PFSK-1 (cell line): ENCODE measurements at regions not wholly inside any gene's neighbourhood (a gene's known extent, or its start where the extent isn't known, plus 50 kb on each side); places are given as distances from the start of the nearest gene placed in this dataset.

Experiments used
- FOXP2 ChIP-seq: optimal IDR thresholded peaks from 2 replicates; pipeline ENCODE3; 2011; ENCODE audit warnings: borderline replicate concordance, control low read depth, inconsistent platforms; ENCODE audit not compliant: insufficient read depth; ENCODE audit errors: extremely low read length, extremely low read depth
- POLR2AphosphoS5 ChIP-seq: IDR thresholded peaks from 2 replicates; pipeline ENCODE4 v1.6.1; 2012; ENCODE audit warnings: low read depth, mild to moderate bottlenecking, control low read depth, low read length, moderate library complexity
- SIN3A ChIP-seq: IDR thresholded peaks from 2 replicates; pipeline ENCODE4 v1.6.1; 2012; ENCODE audit warnings: mild to moderate bottlenecking, low read length, moderate library complexity, borderline replicate concordance; ENCODE audit not compliant: insufficient read depth
- TAF1 ChIP-seq: IDR thresholded peaks from 2 replicates; pipeline ENCODE4 v1.6.1; 2012; ENCODE audit warnings: low read length, control low read depth, borderline replicate concordance; ENCODE audit not compliant: insufficient read depth
- TF ChIP-seq, protein P1 (sequence below), 2 experiments: IDR thresholded peaks; 2 replicates each; pipeline versions ENCODE4 v1.6.1 to v1.8.0; 2011 to 2012; ENCODE audit warnings: low read depth in 2 of 2, low read length in 2 of 2, control low read depth in 1 of 2, inconsistent platforms in 1 of 2, mild to moderate bottlenecking in 1 of 2, moderate library complexity in 1 of 2; ENCODE audit not compliant: insufficient read depth in 1 of 2

DNA sequence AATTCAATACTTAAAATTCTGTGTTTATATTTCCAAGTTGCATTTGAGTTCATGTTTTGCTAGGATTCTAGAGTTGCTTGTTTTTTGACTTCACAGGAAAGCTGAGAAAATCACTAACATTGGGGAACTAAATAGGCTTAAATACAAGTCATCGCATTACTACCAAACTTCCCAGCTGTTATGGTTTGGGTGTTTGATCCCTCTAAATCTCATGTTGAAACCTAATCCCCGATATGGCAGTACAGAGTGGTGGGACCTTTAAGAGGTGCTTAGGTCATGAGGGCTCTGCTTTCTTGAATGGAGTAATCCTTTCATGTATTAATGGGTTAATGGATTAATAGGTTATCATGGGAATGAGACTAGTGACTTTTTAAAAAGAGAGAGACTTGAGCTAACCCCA is 77.2 kb upstream of the ARPP21 start:
- TF ChIP-seq TAF1: no peak
- TF ChIP-seq SIN3A: no peak
- TF ChIP-seq POLR2AphosphoS5: no peak
- TF ChIP-seq, protein P1, sequence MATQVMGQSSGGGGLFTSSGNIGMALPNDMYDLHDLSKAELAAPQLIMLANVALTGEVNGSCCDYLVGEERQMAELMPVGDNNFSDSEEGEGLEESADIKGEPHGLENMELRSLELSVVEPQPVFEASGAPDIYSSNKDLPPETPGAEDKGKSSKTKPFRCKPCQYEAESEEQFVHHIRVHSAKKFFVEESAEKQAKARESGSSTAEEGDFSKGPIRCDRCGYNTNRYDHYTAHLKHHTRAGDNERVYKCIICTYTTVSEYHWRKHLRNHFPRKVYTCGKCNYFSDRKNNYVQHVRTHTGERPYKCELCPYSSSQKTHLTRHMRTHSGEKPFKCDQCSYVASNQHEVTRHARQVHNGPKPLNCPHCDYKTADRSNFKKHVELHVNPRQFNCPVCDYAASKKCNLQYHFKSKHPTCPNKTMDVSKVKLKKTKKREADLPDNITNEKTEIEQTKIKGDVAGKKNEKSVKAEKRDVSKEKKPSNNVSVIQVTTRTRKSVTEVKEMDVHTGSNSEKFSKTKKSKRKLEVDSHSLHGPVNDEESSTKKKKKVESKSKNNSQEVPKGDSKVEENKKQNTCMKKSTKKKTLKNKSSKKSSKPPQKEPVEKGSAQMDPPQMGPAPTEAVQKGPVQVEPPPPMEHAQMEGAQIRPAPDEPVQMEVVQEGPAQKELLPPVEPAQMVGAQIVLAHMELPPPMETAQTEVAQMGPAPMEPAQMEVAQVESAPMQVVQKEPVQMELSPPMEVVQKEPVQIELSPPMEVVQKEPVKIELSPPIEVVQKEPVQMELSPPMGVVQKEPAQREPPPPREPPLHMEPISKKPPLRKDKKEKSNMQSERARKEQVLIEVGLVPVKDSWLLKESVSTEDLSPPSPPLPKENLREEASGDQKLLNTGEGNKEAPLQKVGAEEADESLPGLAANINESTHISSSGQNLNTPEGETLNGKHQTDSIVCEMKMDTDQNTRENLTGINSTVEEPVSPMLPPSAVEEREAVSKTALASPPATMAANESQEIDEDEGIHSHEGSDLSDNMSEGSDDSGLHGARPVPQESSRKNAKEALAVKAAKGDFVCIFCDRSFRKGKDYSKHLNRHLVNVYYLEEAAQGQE (IDR thresholded peaks at IDR 0.05; ENCODE audit: insufficient read depth in 1 of 2, low read depth in 2 of 2, low read length in 2 of 2): no peak
- TF ChIP-seq FOXP2: no peak

DNA sequence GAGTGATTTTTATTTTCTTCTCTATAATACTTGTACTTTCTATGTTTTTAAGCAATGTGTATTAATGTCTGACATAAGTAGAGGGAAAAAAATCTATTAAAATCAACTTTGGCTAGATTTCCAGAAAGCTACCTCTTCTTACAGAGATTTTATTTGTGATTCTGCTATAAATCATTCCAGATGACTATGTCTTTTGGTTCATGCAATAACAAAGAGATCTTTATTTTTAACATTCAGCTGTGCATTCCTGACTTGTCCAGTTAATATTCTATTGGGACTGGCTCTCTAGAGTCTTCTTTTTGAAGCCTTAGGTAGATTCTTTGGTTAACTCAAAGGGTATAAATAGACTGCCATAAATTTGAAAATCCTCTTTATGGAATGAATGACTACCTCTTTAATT is 74.3 kb upstream of the ARPP21 start:
- TF ChIP-seq TAF1: no peak
- no peak for TF ChIP-seq POLR2AphosphoS5
- no peak for TF ChIP-seq SIN3A
- TF ChIP-seq, protein P1 (IDR thresholded peaks at IDR 0.05; ENCODE audit: insufficient read depth in 1 of 2, low read depth in 2 of 2, low read length in 2 of 2): no peak
- no peak for TF ChIP-seq FOXP2
